HG02870 (cell line): ENCODE measurements at regions not wholly inside any gene's neighbourhood (a gene's known extent, or its start where the extent isn't known, plus 50 kb on each side); places are given as distances from the start of the nearest gene placed in this dataset.
A peak's percentile ranks its signal among the peaks of the same experiment; 100 is the strongest.
"Not testable (repeated sequence)": the region's sequence is repeated elsewhere in the genome, so short reads cannot be mapped to it uniquely, and the experiment has no call there.

ENCODE experiments used
- ATAC-seq: cut with Tn5 transposase; IDR thresholded peaks from one replicate; pipeline ENCODE4 v1.9.1; 2021; ENCODE audit warnings: mild to moderate bottlenecking, moderate library complexity; ENCODE audit not compliant: unreplicated experiment

DNA sequence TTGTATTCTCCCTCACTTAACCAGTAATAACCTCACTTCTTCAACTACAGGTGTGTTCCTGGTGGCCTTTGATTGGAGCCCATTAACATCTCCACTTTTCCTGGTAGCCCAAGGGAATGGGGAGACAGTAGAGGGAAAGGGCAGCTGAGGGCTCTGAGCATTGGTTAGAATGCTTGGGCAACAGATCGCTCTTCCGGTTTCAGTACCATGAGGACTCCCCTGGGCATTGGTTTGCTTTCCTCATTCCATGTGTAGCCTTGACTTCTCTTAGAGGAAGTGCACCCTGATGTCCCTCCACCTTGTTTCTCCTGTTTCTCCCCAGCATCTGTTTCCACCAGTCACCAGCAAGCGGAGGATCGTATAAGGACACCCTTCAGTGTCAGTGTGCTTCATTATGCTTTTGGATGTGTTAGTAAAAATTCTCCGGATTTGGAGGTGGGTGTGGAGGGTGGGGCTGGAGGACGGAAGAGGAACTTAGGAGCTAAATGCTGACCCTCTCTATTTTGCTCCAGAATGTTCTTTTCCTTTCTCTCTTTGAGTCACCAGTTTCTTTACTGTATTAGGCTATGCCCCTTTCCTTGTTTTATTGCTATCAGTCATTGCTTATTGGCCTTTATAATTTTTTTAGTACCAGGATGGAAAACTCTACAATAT is 50.6 kb upstream of the ZNG1B start:
- not testable (repeated sequence) for ATAC-seq

DNA sequence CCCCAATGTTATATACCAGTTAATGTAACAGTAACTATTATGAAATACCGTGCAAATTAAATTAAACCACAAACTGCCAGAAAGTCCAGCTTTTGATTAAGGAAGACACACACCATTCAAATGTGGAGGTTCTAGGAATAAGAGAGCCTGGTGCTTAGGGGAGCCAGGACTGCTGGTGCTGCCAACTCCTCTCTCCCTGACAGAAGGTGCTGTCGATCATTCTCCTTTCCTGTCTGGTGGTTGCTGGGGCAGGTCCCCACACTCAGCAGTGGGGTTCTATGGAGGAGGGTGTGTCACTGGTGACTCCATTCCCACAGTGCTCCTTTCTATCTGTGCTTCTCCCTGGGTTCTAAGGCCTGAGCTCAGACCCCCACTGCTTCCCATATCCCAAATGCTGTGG is 57.9 kb upstream of the ZNG1B start:
- not testable (repeated sequence) for ATAC-seq

DNA sequence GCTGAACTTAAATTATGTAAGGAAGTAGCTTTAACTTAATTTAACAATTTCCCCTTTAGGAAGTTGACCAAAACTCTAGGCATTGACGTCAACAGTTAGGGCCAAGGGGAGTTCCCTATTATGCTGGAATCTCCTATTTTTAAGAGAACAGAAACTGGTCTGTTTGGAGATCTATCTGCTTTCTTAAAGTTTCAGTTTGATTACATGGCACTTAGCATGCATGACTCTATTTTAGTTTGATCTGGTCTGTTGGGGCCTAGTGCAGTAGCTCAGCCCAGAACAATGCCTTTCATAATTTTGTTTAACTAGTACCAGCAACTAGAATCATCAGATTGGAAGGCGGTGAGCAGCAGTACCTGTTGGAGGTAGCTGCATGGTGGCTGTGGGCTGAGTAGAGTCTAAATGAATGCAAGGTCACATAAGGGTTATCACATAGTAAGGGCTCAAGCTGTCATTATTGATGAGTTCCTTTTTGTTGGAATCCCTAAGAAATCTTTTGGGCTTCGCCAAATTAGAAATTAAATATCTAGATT is 60.5 kb upstream of the ZNG1B start:
- peak; percentile 90 for ATAC-seq

DNA sequence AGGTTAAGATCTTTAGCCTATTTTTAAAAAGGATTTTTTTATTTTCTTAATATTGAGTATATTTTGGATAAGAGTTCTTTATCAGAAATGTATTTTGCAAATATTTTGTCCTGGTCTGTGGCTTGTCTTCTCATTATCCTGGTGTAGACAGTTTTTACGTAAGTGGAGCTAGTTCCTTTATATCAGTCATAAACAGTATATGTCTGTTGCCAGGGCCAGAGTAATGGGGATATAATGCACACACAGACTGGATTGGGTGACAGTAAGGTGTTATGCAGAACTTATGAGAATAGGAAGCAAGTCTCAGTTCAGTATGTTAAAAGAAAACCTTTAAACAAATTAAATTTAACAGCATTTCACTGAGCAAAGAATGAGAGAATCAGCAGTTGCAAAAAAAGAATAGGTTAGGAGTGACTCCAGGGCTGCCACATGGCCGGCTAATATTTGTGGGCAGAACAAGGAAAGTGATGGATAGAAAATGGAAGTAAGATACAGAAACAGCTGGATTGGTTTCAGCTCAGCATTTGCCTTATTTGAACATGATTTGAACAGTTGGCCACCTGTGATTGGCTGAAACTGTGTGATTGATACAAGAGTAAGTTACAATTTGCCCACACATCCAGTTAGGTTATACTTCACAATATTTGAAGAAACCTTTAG is 61.1 kb upstream of the ZNG1B start:
- peak; percentile 35 for ATAC-seq

DNA sequence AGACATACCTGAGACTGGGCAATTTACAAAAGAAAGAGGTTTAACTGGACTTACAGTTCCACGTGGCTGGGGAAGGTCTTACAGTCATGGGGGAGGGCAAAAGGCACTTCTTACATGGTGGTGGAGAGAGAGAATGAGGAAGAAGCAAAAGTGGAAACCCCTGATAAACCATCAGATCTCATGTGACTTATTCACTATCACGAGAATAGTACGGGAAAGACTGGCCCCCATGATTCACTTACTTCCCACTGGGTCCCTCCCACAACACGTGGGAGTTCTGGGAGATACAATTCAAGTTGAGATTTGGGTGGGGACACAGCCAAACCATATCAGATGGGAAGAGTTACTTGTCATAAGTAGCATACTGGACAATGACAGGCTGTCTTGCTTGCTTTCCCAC is 62.6 kb upstream of the ZNG1B start:
- not testable (repeated sequence) for ATAC-seq

DNA sequence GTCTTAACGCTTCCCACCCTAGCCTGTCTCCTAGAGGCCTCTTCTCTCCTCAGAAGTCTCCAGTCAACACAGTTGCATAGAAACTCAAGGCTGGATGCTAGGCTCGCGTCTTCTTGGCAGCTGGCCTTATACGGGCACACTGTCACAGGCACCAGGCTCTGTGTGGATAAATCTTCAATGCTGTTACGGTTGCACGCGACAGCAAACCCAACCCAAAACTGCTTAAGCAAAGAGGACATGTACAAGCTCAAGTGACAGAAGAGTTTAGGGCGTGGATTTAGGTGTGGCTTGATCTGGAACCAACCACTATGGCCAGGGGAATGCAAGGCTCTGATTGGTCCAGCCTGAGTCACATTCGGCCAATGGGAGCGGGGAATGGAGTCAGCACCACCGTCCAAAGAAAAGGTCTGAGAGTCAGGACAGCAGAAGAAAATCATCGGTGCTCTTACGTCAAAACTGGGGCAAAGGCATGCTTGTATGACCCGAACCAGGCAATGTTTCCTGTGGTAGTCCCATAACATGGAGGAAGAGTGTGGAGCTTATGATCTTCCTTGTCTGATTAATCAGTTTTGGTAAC is 65.1 kb upstream of the ZNG1B start:
- ATAC-seq: not testable (repeated sequence)

DNA sequence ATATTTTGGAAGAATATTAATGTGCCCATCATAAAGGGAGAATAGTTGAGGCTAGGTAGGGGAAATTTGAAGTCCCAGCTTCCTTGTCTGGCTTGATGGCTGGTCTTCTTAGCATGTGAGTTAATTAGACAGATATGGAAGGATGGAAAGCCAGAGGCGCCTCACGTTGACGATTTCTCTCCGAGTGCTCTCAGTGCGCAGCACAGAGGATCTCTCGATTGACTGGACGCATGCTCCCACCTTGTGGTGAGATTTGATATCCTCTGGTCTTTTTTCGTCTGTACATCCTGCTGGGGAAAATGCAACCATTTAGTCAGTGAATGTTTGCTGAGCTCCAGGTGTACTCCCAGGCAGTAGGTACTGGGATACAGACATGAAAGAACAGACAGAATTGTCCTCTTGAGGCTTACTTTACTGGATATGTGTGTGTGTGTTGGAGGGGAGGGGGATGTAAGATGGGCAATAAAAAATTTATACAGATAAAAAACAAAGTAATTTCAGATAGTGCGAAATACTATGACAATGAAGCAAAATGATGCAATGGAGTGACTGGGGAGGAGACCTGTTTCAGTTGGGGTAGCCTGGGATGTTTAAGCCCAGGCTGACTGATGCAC is 66.9 kb upstream of the ZNG1B start:
- peak; percentile 66 for ATAC-seq

DNA sequence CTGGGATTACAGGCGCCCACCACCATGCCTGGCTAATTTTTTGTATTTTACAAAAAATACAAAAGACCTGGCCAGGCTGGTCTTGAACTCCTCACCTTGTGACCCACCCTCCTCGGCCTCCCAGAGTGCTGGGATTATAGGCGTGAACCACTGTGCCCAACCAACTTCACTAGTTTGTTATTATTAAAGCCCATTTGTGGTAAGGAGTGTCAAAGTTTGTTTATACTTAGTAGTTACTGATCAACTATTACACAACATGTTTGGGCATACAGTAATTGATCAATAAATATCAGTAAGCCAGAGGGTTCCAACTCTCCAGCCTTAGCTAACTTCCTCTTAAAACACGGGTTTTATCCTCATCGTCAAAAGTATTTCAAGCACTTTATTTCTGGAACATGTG is 67.5 kb upstream of the ZNG1B start:
- ATAC-seq: no peak

DNA sequence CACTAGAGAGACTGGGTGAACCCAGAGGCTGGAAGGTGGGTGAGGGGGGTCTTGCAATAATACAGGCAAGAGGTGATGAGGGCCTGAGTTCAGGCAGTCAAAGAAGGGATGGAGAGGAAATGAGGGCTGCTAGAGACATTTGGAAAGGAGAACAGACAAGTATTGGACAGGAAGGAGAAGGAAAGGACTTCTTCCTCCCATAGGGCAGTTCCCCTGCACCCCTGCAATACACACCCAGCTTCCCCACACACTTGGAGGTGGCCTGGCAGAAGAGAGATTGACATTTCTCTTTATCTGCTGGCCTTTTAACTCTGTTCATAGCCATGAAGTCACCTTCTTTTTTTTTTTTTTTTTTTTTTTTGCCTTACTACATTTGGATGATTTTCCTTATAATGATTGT is 68.9 kb upstream of the ZNG1B start:
- not testable (repeated sequence) for ATAC-seq

DNA sequence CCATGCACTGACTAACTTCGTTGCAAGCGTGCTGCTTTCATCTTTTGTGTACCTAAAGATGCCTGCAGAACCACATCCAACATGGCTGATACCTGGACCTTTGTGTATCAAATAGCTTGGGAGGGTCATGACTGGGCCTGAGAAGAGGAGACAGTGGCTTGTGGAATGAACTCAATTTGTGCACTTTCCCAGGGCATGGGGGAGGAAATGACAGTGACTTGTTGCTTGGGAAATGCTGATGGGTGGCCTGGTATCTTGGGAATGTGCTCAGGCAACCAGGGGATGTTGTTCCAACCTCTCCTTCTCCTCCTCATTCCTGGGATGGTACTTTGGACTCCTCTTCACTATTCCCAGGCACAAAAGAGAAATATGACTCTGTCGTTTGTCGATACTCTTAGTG is 70.7 kb upstream of the ZNG1B start:
- not testable (repeated sequence) for ATAC-seq

DNA sequence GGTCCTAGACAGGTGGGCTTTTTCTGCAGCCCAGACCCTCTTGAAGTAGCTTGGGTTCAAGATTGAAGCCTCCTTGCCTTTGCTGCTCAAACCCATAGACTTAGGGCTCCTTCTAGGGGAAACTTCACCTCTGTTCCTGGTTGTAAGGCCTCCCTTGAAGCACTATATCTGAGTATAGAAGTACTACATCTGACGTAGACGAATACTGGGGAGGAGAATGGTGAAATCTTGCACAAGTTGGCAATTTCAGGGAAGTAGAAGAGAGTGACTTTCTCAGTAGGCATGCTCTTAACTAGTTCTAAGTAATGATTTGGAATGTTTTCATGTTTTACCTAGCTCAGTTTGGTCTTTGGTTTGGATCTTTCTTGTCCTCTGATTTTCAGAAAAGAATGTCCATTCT is 71.7 kb upstream of the ZNG1B start:
- ATAC-seq: not testable (repeated sequence)

DNA sequence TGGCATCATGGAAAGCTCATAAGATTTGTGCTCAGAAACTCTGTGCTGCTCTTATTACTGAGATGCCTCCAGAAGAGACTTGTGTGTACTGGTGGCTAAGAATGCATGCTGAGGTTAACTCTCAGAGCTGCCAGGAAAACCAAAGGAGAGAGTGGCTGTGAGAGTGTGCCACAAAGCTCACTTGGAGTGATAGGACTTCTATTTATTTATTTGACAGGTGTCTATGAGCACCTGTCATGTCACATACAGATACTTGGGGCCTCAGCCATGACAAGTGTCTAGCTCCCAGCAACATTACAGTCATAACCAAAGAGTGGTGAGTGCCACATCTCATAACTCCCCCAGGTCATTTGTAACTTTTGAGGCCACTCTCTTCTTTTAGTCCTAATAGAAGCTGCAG is 72.2 kb upstream of the ZNG1B start:
- ATAC-seq: peak; percentile 85

DNA sequence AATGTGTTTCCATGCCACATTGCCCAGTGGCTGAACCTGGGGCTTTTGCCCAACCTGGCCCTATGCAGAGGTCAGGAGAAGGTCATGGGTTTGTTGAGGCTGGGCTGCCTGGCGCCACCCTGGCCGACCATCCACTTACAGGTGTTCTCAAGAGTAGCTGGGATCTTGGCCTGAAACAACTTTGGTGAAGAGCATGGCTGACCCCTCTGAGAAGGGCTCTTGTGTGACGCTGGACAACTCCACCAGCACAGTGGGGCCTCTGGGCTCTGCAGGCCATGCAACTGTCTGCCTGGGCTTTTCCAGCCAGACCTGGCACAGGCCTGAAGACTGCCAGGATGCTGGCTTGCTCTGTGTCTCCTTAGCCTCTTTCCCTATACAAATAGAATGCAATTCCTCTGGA is 76.4 kb upstream of the ZNG1B start:
- ATAC-seq: no peak

DNA sequence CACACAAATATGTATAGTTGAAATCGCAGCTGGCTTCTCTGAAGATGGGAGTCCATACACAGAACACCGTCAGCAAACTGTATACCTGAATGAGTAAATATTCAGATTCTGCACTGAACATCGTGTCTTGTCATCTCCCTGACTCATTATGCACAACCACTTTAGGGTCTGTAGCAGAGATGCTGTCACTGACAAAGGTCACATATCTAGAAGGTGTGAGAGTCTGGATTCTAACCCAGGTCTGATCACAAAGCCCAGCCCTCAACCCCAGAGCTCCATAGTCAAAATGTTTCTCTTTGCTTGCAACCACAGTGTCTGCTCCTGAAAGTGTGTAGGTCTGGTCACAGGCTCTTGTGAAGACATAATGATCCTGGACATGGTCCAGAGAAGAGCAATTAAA is 78.3 kb upstream of the PAX8 start:
- no peak for ATAC-seq

DNA sequence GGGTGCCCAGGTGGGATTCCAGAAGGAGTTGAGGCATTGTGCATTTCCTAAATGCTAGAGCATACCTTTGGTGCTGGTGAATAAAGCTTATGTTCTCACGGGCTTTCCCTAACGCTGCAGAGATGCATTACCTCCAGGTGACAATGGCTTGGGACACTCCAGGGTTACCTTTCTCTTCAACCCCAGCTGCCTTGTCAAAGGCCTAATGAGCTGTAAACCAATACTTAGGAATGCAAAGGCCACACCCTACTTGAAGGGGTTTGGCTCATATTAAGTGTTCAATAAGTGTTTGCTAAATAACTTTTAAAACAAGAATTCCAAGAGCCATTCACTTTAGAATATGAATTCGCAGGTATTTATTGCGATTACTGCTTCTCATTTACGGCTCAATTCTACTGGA is 77.6 kb upstream of the PAX8 start:
- not testable (repeated sequence) for ATAC-seq

DNA sequence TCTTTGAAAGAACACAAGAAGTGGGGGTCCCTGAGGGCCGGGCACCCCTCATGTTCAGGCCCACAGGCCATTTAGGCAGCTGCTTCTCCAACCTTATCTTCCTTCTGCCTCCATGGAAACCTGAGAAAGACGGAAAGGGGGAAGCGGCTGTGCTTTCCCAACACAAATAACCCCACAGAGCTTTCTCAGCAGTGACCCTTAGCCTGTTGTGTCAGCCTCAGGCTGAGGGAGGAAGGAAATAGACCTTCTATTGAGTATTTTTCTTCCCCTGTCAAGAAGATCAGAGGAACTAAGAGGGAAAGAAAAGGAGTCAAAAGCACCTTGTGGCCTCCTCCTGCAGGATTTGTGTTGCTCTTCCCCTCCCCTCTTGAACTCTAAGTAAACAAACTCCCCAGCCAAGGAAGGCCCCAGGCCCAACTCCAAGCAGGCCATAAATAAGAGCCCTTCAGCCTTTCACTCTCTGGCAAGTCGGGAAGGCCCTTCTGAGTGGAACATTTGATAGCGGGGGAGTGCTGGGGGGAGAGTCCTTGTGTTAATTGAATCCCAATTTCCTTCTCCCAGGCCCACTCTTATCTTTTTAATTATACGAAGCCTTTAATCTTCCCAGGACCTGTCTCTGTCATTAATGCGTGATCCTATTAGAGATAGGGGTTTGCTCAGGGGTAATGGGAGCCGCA is 76.8 kb upstream of the PAX8 start:
- not testable (repeated sequence) for ATAC-seq

DNA sequence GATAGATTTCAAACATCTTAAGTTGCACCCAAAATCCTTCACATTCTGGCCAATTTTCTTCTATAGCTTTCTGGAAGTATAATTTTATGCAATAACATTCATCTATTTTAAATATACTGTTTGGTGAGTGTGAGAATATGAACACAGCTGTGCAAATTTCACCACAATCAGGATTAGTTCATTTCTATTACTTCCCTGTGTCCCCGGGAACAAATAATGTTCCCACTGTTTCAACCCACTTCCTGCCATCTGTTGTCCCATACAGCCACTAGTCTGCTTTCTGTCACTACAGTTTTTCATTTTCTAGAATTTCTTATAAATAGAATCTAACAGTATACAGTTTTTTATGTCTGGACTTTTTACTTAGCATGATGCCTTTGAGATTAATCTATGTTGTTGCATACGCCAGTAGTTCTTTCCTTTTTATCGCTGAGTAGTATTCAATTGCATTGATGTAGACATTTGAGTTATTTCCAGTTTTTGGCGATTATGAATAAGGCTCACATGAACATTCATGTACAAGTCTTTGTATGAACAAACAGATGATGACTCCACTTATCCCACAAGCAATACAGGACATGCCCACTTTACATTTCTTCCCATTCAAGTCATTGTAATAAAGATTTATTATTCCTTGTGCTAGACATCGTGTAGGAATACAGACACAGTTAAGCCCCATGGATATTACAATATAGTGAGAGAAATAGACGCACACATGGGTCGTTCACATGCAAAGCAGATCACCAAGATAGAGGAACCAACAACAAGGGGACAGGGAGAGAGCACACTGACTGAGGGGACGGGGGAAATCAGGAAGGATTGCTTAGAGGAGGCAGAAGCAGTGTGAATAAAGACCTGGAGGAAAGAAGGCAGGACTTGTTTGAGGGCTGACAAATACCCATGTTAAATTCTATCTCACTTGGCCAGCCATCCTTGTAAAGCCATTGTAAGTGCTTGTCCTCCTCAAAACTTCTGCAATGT is 72.9 kb upstream of the PAX8 start:
- ATAC-seq: no peak

DNA sequence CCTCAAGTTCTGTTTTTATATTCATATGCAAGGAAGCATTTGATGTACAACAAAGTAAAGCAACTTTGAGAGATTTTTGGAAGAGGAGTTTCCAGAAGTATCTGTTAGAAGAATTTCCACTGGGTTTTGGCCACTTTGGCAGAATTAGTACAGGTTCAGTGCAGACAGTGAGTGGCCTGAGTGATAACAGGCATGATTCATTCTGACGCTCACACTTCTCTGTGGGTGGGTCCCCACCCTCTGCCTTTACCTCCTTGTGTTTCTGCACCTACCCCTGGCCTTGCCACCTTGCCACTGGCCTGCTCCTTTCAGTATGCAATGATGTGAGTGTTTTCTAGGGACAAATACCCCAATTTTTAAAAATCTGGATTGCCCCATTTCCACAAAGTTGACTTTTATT is 65.1 kb upstream of the PAX8 start:
- ATAC-seq: not testable (repeated sequence)

DNA sequence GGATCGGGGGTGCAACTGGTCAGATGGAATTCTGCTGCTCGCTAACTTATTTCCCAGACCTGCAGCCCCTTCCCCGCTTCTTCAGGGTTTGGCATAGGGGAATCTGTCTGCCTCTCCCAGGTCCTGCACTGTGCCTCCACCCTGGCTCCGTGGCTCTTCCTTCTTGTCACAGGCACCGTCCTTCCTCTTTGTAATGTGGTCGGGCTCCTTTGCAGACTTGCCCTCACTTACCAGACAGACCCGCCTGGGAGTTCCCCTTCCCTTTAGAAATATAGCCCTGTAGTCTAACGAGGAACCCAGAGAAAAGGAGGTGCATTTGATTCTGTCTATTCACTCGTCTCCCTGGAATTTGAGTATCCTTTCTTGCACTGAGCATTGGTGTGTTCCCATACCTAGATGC is 63.9 kb upstream of the PAX8 start:
- ATAC-seq: no peak

DNA sequence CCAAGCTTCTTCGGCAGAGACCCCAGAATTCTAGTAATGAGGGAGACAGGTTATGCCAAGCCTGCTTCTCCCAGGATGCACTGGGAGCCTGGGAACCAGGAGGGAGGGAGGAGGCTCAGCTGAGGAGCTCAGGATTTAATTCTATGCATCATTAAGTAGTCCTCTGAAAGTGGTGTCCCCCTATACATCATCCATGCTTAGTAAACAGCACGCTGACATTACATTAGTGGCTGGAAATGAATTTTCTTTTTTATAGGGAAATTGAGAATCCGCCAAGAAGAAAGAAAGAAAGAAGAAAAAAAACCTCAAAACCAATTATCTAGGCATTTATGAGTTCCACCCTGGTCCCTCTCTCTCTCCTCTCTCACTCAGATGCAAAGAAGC is 63.1 kb upstream of the PAX8 start:
- not testable (repeated sequence) for ATAC-seq
